22Rv1 (cell line): ENCODE measurements at regions not wholly inside any gene's neighbourhood (a gene's known extent, or its start where the extent isn't known, plus 50 kb on each side); places are given as distances from the start of the nearest gene placed in this dataset.
"Not testable (repeated sequence)": the region's sequence is repeated elsewhere in the genome, so short reads cannot be mapped to it uniquely, and the experiment has no call there.

Experiments used
- H3K27ac ChIP-seq: fragments of 450-650 bp; 2 replicates; pipeline ENCODE4 v1.5.1; 2017
- ZFX ChIP-seq: fragments of 450-650 bp; IDR thresholded peaks from 2 replicates; pipeline ENCODE4 v1.6.1; 2017; ENCODE audit warnings: antibody characterized with exemption, borderline replicate concordance
- TF ChIP-seq, protein P1 (sequence below): fragments of 450-650 bp; IDR thresholded peaks from 2 replicates; pipeline ENCODE4 v1.5.1; 2017; ENCODE audit warnings: mild to moderate bottlenecking

- no peak for TF ChIP-seq ZFX
- TF ChIP-seq, protein P1, sequence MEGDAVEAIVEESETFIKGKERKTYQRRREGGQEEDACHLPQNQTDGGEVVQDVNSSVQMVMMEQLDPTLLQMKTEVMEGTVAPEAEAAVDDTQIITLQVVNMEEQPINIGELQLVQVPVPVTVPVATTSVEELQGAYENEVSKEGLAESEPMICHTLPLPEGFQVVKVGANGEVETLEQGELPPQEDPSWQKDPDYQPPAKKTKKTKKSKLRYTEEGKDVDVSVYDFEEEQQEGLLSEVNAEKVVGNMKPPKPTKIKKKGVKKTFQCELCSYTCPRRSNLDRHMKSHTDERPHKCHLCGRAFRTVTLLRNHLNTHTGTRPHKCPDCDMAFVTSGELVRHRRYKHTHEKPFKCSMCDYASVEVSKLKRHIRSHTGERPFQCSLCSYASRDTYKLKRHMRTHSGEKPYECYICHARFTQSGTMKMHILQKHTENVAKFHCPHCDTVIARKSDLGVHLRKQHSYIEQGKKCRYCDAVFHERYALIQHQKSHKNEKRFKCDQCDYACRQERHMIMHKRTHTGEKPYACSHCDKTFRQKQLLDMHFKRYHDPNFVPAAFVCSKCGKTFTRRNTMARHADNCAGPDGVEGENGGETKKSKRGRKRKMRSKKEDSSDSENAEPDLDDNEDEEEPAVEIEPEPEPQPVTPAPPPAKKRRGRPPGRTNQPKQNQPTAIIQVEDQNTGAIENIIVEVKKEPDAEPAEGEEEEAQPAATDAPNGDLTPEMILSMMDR = no peak
- H3K27ac ChIP-seq = no peak overlapping the region
These were observed 423.2 kb downstream of the PREX1 start for GRCh38 chr20:48404598-48404997.

GRCh38 chr20:48403167-48403761 is 424.5 kb downstream of the PREX1 start:
- TF ChIP-seq, protein P1 = no peak
- TF ChIP-seq ZFX = no peak

GRCh38 chr20:48401359-48401758 is 426.4 kb downstream of the PREX1 start:
- no peak overlapping the region for H3K27ac ChIP-seq
- TF ChIP-seq, protein P1 = no peak
- no peak for TF ChIP-seq ZFX

More at GRCh38 chr20:48403167-48403761, 424.5 kb downstream of the PREX1 start:
- no peak overlapping the region for H3K27ac ChIP-seq

DNA sequence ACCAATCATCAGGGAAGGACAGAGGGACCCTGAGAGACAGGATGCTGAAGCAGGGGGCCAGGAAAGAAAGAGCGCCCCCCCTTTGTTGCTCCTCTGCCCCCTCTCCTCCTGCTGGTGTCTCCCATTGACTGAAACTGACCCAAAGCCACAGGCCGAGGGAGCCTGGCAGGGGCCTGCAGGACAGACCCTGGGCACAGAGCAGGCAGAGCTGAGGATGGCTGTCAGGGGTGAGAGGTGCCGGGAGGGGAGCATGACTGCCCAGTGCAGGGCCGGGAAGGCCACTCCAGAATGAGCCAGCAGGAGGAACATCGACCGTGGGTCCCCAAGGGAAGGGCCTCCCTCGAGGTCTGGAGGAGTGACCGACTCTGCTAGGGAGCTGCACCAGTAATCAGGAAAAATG is 427.8 kb downstream of the PREX1 start:
- H3K27ac ChIP-seq = no peak overlapping the region
- no peak for TF ChIP-seq ZFX
- TF ChIP-seq, protein P1 = no peak

- TF ChIP-seq, protein P1 = no peak
- TF ChIP-seq ZFX = no peak
- no peak overlapping the region for H3K27ac ChIP-seq
These were observed 429.0 kb downstream of the PREX1 start for GRCh38 chr20:48398506-48399449.

GRCh38 chr20:48396981-48397861 is 430.6 kb downstream of the PREX1 start:
- H3K27ac ChIP-seq = not testable (repeated sequence)

DNA sequence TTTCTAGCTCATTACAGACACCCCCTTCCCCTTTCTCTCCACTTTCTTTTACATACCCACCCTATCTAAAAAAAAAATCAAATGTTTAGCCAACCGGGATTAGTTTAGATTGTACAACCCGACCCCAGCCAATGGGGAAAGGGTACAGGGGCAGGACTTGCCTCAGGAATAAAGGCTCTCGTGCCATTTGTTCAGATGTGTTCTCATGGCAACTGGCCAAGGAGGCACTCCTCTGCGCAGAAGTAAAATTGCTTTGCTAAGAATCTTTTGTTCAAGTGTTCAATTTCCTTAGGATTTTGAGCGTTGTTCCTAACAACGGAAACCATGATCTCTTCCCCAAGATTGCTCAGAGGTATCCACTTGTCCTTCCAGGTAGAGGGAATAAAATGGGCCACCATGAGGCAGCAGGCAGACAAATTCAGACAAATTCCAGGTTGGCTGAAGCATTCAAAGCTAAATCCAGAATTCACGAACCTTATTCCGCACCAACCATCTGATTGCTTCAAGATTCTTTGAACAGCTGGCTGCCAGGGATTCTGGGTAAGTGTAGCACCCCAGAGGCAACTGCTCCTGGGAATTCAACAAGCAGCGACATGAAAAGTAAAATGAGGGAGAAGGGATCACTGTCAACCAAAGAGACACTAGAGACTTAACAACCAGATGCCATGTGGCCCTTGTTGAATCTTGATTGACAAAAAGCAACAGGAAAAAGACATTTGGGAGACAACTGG is 431.8 kb downstream of the PREX1 start:
- TF ChIP-seq, protein P1 = no peak
- no peak for TF ChIP-seq ZFX

More for the DNA sequence above, 431.8 kb downstream of the PREX1 start:
- no peak overlapping the region for H3K27ac ChIP-seq
